Bronchial epithelial cell (primary cell): ENCODE measurements at regions not wholly inside any gene's neighbourhood (a gene's known extent, or its start where the extent isn't known, plus 50 kb on each side); places are given as distances from the start of the nearest gene placed in this dataset.
"Not testable (repeated sequence)": the region's sequence is repeated elsewhere in the genome, so short reads cannot be mapped to it uniquely, and the experiment has no call there.

Source experiments
- DNase-seq: peaks from one replicate; pipeline ENCODE4 v3.0.0-alpha.2; 2010; ENCODE audit warnings: low read depth
- FAIRE-seq: peaks from 2 replicates; lab custom pipeline; 2011; peaks lifted over from hg19 to GRCh38; lab: Jason Lieb, UNC
- H3K27me3 ChIP-seq: 2 replicates; pipeline ENCODE4 v1.5.1; 2011; ENCODE audit warnings: low read length; ENCODE audit not compliant: control insufficient read depth, insufficient read depth
- H3K36me3 ChIP-seq: 2 replicates; pipeline ENCODE4 v1.5.1; 2011; ENCODE audit warnings: low read length; ENCODE audit not compliant: control insufficient read depth, insufficient read depth
- H3K4me3 ChIP-seq: 2 replicates; pipeline ENCODE4 v1.5.1; 2011; ENCODE audit warnings: mild to moderate bottlenecking, low read depth, low read length, control low read depth
- CTCF ChIP-seq: IDR thresholded peaks from 2 replicates; pipeline ENCODE4 v1.5.1; 2011; ENCODE audit warnings: mild to moderate bottlenecking, moderate library complexity, low read length, control low read depth, inconsistent platforms; ENCODE audit not compliant: insufficient read depth, severe bottlenecking

GRCh38 chr4:19030048-19030447, 1008.5 kb upstream of the LCORL start:
- Histone ChIP-seq H3K36me3 (no peaks in the 10 kb centered on the region), H3K4me3 (no peak overlapping the region), H3K27me3 (no peaks in the 10 kb centered on the region)
- FAIRE-seq, result no peak
- no peak for TF ChIP-seq CTCF
- no peak for DNase-seq

GRCh38 chr4:19026281-19026680, 1004.7 kb upstream of the LCORL start:
- no peak for FAIRE-seq
- Histone ChIP-seq H3K36me3 (no peaks in the 10 kb centered on the region), H3K27me3 (no peaks in the 10 kb centered on the region), H3K4me3 (no peak overlapping the region)
- TF ChIP-seq CTCF, result no peak
- no peak for DNase-seq

- TF ChIP-seq CTCF, result no peak
- Histone ChIP-seq H3K27me3 (no peaks in the 10 kb centered on the region), H3K4me3 (no peak overlapping the region), H3K36me3 (no peaks in the 10 kb centered on the region)
- no peak for FAIRE-seq
- DNase-seq, result peak; percentile 2
Observed at GRCh38 chr4:19025031-19025430, 1003.5 kb upstream of the LCORL start.

- Histone ChIP-seq H3K36me3 (no peaks in the 10 kb centered on the region), H3K4me3 (no peak overlapping the region), H3K27me3 (no peaks in the 10 kb centered on the region)
- DNase-seq (no peak), FAIRE-seq (no peak)
- TF ChIP-seq CTCF, result no peak
Observed at GRCh38 chr4:19024047-19024446, 1002.5 kb upstream of the LCORL start.

- Histone ChIP-seq H3K27me3 (no peaks in the 10 kb centered on the region), H3K36me3 (no peaks in the 10 kb centered on the region), H3K4me3 (no peak overlapping the region)
- no peak for DNase-seq
- no peak for FAIRE-seq
- no peak for TF ChIP-seq CTCF
Observed at GRCh38 chr4:19021617-19022016, 1000.1 kb upstream of the LCORL start.

- not testable (repeated sequence) for H3K27me3 ChIP-seq, H3K4me3 ChIP-seq, FAIRE-seq, DNase-seq, H3K36me3 ChIP-seq
Observed at GRCh38 chr4:19016550-19016949, 995.0 kb upstream of the LCORL start.
